ENCODE measurements at regions not wholly inside any gene's neighbourhood (a gene's known extent, or its start where the extent isn't known, plus 50 kb on each side); places are given as distances from the start of the nearest gene placed in this dataset.
A peak's percentile ranks its signal among the peaks of the same experiment; 100 is the strongest.
"Not testable (repeated sequence)": the region's sequence is repeated elsewhere in the genome, so short reads cannot be mapped to it uniquely, and the experiment has no call there.

DNA sequence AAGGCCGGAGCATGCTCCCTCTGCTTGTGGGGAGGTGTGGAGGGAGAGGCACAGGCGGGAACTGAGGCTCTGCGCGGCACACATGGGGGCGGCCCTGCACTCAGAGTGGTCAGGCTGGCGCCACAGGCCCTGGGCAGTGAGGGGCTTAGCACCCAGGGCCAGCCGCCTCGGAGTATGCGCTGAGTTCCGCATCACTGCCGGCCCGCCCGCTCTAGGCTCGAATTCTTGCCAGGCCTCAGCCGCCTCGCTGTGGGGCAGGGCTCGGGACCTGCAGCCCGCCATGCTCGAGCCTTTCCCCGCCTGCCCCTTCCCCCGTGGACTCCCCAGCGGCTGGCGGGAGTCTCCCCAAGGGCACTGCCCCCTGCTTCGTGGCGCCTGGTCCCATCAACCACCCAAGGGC, 905.9 kb downstream of the SPATA31A6 start:
- H4K91ac ChIP-seq (ENCODE audit: low read length); H3K4ac ChIP-seq (ENCODE audit: low read depth in 1 of 2, low read length in 2 of 2); H2AFZ ChIP-seq (ENCODE audit: low read depth, low read length); H2BK12ac ChIP-seq (ENCODE audit: low read length in 2 of 2); H3K4me1 ChIP-seq (ENCODE audit: control insufficient read depth, insufficient read depth, low read depth, low read length); H3K18ac ChIP-seq (ENCODE audit: low read depth in 1 of 2, low read length in 2 of 2); H3K4me3 ChIP-seq (ENCODE audit: insufficient read depth in 1 of 2, low read depth in 1 of 2, low read length in 2 of 2); H3K23ac ChIP-seq (ENCODE audit: low read length in 2 of 2); H2BK120ac ChIP-seq (ENCODE audit: low read depth, low read length); H3K36me3 ChIP-seq (ENCODE audit: control insufficient read depth in 1 of 2, insufficient read depth in 2 of 2, low read depth in 1 of 2, low read length in 2 of 2); DNase-seq; H3K27me3 ChIP-seq (ENCODE audit: control insufficient read depth in 1 of 2, insufficient read depth in 1 of 2, low read length in 2 of 2); H2BK5ac ChIP-seq (ENCODE audit: low read depth, low read length, poor library complexity, severe bottlenecking); H4K8ac ChIP-seq (ENCODE audit: low read length); H2AK5ac ChIP-seq (ENCODE audit: low read length, severe bottlenecking); H2BK15ac ChIP-seq (ENCODE audit: low read depth, poor library complexity, severe bottlenecking); H3K9ac ChIP-seq (ENCODE audit: low read length); H3K4me2 ChIP-seq (ENCODE audit: low read length, poor library complexity, severe bottlenecking); H3K79me1 ChIP-seq (replicated peaks; ENCODE audit: low read length, poor library complexity, severe bottlenecking); H3K27ac ChIP-seq (ENCODE audit: low read length, poor library complexity, severe bottlenecking); H3K14ac ChIP-seq (ENCODE audit: low read length in 2 of 2); H3K9me3 ChIP-seq (ENCODE audit: control insufficient read depth, low read length): not testable (repeated sequence)
- 93% methylated on average over 21 of the region's 25 CpGs for WGBS

DNA sequence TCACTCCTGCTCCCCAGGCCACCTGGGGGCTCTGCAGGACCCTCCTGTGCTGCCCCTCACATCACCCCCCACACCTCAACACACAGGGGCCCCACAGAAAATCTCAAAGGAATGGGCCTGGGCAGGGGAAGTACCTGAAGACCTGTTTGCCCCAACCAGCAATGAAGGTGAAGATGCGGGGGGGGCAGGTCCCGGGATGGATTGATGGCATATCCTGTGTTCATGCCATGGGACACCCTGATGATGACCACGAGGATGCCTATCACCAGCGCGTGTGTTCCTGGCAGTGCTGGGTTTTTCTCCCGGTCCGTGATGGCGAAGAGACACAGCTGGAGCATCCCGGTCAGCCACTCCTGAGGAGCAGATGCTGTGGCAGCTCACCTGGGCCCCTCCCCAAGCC, 926.9 kb downstream of the SPATA31A6 start:
- H3K18ac ChIP-seq (ENCODE audit: low read depth in 1 of 2, low read length in 2 of 2); H2BK12ac ChIP-seq (ENCODE audit: low read length in 2 of 2); H3K36me3 ChIP-seq (ENCODE audit: control insufficient read depth in 1 of 2, insufficient read depth in 2 of 2, low read depth in 1 of 2, low read length in 2 of 2); H3K9ac ChIP-seq (ENCODE audit: low read length); H2BK5ac ChIP-seq (ENCODE audit: low read depth, low read length, poor library complexity, severe bottlenecking); H3K23ac ChIP-seq (ENCODE audit: low read length in 2 of 2); H4K91ac ChIP-seq (ENCODE audit: low read length); H2AFZ ChIP-seq (ENCODE audit: low read depth, low read length); H3K27ac ChIP-seq (ENCODE audit: low read length, poor library complexity, severe bottlenecking); H3K14ac ChIP-seq (ENCODE audit: low read length in 2 of 2); H3K4ac ChIP-seq (ENCODE audit: low read depth in 1 of 2, low read length in 2 of 2); H3K79me1 ChIP-seq (replicated peaks; ENCODE audit: low read length, poor library complexity, severe bottlenecking); H2BK120ac ChIP-seq (ENCODE audit: low read depth, low read length); DNase-seq; H4K8ac ChIP-seq (ENCODE audit: low read length); H3K4me1 ChIP-seq (ENCODE audit: control insufficient read depth, insufficient read depth, low read depth, low read length); H2BK15ac ChIP-seq (ENCODE audit: low read depth, poor library complexity, severe bottlenecking); H3K27me3 ChIP-seq (ENCODE audit: control insufficient read depth in 1 of 2, insufficient read depth in 1 of 2, low read length in 2 of 2); H2AK5ac ChIP-seq (ENCODE audit: low read length, severe bottlenecking); H3K4me3 ChIP-seq (ENCODE audit: insufficient read depth in 1 of 2, low read depth in 1 of 2, low read length in 2 of 2); H3K4me2 ChIP-seq (ENCODE audit: low read length, poor library complexity, severe bottlenecking); H3K9me3 ChIP-seq (ENCODE audit: control insufficient read depth, low read length): not testable (repeated sequence)
- 87% methylated on average over 9 of the region's 9 CpGs for WGBS

DNA sequence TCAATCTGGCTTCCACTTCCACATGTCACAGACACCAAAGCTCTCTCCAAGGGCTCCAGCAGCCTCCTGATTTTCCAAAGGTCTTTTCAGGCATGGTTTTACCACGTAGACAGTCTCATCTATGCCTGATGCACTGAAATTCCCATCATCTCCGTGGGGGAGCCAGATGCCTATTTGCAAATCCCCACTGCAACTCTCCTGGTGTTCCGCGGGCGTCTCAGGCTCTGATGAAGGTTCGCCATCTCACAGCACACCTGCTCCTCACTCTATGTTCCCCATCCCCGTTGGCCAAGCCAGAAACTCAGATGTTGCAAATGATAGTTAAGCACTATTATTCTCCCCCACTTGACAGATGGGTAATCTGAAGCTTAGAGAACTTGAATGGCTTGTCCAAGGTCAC, 929.4 kb downstream of the SPATA31A6 start:
- H2AFZ ChIP-seq (ENCODE audit: low read depth, low read length); H3K14ac ChIP-seq (ENCODE audit: low read length in 2 of 2); H3K27ac ChIP-seq (ENCODE audit: low read length, poor library complexity, severe bottlenecking); H3K27me3 ChIP-seq (ENCODE audit: control insufficient read depth in 1 of 2, insufficient read depth in 1 of 2, low read length in 2 of 2); H3K9ac ChIP-seq (ENCODE audit: low read length); H3K4me1 ChIP-seq (ENCODE audit: control insufficient read depth, insufficient read depth, low read depth, low read length); H2BK120ac ChIP-seq (ENCODE audit: low read depth, low read length); H2BK5ac ChIP-seq (ENCODE audit: low read depth, low read length, poor library complexity, severe bottlenecking); H3K4me3 ChIP-seq (ENCODE audit: insufficient read depth in 1 of 2, low read depth in 1 of 2, low read length in 2 of 2); H3K79me1 ChIP-seq (replicated peaks; ENCODE audit: low read length, poor library complexity, severe bottlenecking); H2AK5ac ChIP-seq (ENCODE audit: low read length, severe bottlenecking); H3K18ac ChIP-seq (ENCODE audit: low read depth in 1 of 2, low read length in 2 of 2); H4K8ac ChIP-seq (ENCODE audit: low read length); H2BK12ac ChIP-seq (ENCODE audit: low read length in 2 of 2); H3K9me3 ChIP-seq (ENCODE audit: control insufficient read depth, low read length); H2BK15ac ChIP-seq (ENCODE audit: low read depth, poor library complexity, severe bottlenecking); H3K23ac ChIP-seq (ENCODE audit: low read length in 2 of 2); H3K4ac ChIP-seq (ENCODE audit: low read depth in 1 of 2, low read length in 2 of 2); H3K36me3 ChIP-seq (ENCODE audit: control insufficient read depth in 1 of 2, insufficient read depth in 2 of 2, low read depth in 1 of 2, low read length in 2 of 2); H4K91ac ChIP-seq (ENCODE audit: low read length); H3K4me2 ChIP-seq (ENCODE audit: low read length, poor library complexity, severe bottlenecking); DNase-seq: not testable (repeated sequence)
- 38% methylated on average over 2 of the region's 7 CpGs for WGBS

DNA sequence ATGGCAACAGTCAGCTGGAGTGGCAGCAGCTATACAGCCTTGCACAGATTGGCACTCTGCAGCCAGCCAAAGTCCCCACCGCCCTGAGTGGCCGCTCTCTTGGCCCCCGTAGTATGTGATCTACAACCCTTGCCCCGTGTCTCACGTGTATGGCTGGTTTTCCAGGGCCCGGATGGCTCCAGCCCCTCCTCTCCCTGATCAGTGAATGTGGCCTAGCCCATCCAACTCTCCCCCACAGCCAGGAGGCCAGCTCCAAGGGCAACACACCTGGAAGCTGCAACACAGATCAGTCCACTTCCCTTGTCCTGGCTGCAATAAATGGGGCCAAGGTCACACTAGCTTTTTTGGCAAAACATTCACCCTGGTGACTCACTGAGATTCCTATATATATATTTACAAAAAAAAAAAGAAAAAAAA, 932.4 kb downstream of the SPATA31A6 start:
- H4K91ac ChIP-seq (ENCODE audit: low read length); H3K4me2 ChIP-seq (ENCODE audit: low read length, poor library complexity, severe bottlenecking); H2AK5ac ChIP-seq (ENCODE audit: low read length, severe bottlenecking); H3K27me3 ChIP-seq (ENCODE audit: control insufficient read depth in 1 of 2, insufficient read depth in 1 of 2, low read length in 2 of 2); H2BK12ac ChIP-seq (ENCODE audit: low read length in 2 of 2); H2BK5ac ChIP-seq (ENCODE audit: low read depth, low read length, poor library complexity, severe bottlenecking); H2BK15ac ChIP-seq (ENCODE audit: low read depth, poor library complexity, severe bottlenecking); H3K79me1 ChIP-seq (replicated peaks; ENCODE audit: low read length, poor library complexity, severe bottlenecking); H3K27ac ChIP-seq (ENCODE audit: low read length, poor library complexity, severe bottlenecking); H3K4ac ChIP-seq (ENCODE audit: low read depth in 1 of 2, low read length in 2 of 2); H3K36me3 ChIP-seq (ENCODE audit: control insufficient read depth in 1 of 2, insufficient read depth in 2 of 2, low read depth in 1 of 2, low read length in 2 of 2); H3K9ac ChIP-seq (ENCODE audit: low read length); H4K8ac ChIP-seq (ENCODE audit: low read length); H2AFZ ChIP-seq (ENCODE audit: low read depth, low read length); H3K23ac ChIP-seq (ENCODE audit: low read length in 2 of 2); H3K9me3 ChIP-seq (ENCODE audit: control insufficient read depth, low read length); H2BK120ac ChIP-seq (ENCODE audit: low read depth, low read length); H3K4me3 ChIP-seq (ENCODE audit: insufficient read depth in 1 of 2, low read depth in 1 of 2, low read length in 2 of 2); H3K14ac ChIP-seq (ENCODE audit: low read length in 2 of 2); H3K4me1 ChIP-seq (ENCODE audit: control insufficient read depth, insufficient read depth, low read depth, low read length): not testable (repeated sequence)
- 68% methylated on average over 6 of the region's 6 CpGs for WGBS
- peak overlapping the region in 1 of 2 experiments; percentile 26 for H3K18ac ChIP-seq (ENCODE audit: low read depth in 1 of 2, low read length in 2 of 2)
- DNase-seq, result peak; percentile 0
